ENCODE measurements at regions not wholly inside any gene's neighbourhood (a gene's known extent, or its start where the extent isn't known, plus 50 kb on each side); places are given as distances from the start of the nearest gene placed in this dataset.

DNA sequence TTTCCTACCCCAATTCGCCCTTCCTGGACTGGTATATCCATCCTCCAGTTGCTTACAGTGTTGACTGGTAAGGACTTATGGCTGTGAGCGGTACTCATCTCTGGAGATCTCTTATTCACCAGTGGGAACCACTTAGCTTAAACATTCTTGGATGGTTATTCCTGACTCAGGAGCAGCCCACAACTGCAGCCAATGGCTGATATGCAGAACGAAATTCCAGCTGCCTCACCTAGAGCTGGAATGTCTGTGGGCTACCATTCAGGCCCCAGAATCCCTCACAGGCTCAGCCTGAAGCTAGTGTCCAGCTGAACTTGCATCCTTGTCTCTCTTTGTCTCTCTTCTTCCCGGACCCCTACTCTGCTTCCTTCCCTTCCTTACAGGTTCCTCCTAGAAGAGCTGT lies 138.9 kb upstream of the SMIM31 start:
- no peak for DNase-seq (ENCODE audit: low spot score)
- TF ChIP-seq, protein P1, sequence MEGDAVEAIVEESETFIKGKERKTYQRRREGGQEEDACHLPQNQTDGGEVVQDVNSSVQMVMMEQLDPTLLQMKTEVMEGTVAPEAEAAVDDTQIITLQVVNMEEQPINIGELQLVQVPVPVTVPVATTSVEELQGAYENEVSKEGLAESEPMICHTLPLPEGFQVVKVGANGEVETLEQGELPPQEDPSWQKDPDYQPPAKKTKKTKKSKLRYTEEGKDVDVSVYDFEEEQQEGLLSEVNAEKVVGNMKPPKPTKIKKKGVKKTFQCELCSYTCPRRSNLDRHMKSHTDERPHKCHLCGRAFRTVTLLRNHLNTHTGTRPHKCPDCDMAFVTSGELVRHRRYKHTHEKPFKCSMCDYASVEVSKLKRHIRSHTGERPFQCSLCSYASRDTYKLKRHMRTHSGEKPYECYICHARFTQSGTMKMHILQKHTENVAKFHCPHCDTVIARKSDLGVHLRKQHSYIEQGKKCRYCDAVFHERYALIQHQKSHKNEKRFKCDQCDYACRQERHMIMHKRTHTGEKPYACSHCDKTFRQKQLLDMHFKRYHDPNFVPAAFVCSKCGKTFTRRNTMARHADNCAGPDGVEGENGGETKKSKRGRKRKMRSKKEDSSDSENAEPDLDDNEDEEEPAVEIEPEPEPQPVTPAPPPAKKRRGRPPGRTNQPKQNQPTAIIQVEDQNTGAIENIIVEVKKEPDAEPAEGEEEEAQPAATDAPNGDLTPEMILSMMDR (IDR thresholded peaks at IDR 0.05; ENCODE audit: extremely low read depth, missing control alignments), result no peak

DNA sequence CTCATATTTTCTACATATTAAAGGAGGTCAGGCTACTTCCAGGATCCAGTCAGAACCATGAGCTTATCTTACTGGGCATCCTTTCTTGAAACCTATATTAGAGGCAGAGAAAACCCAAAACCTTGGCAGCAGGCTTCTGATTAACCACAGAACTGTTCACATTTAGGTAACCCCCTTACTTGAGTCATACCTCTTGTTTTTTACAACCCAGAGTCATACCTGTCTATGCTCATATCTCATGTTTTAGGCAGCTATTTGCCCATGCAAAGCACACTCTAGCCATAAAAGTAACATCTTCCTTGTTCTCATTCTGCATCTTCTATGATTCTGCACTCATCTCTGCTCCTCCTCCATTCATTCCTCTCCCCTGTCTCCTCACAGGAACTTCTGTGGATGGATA lies 138.0 kb upstream of the SMIM31 start:
- TF ChIP-seq, protein P1 (IDR thresholded peaks at IDR 0.05; ENCODE audit: extremely low read depth, missing control alignments), result no peak
- DNase-seq (ENCODE audit: low spot score), result no peak

DNA sequence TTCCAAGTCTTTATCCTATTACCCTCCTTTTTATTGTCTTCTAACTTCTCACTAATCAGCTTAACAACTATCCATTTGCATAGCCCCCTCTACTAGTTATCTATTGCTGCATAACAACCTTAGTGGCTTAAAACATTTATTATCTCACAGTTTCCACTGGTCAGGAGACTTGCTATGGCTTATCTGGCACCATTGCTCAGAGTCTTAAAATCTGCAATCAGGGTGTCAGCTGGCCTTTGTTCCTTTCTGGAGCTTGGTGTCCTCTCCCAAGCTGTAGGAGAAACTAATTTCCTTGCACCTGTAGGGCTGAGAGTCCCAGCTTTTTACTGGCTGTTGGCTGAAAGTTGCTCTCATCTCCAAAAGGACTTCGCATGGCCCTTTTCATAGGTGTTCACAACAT lies 137.0 kb upstream of the SMIM31 start:
- TF ChIP-seq, protein P1 (IDR thresholded peaks at IDR 0.05; ENCODE audit: extremely low read depth, missing control alignments), result no peak
- DNase-seq (ENCODE audit: low spot score), result no peak

DNA sequence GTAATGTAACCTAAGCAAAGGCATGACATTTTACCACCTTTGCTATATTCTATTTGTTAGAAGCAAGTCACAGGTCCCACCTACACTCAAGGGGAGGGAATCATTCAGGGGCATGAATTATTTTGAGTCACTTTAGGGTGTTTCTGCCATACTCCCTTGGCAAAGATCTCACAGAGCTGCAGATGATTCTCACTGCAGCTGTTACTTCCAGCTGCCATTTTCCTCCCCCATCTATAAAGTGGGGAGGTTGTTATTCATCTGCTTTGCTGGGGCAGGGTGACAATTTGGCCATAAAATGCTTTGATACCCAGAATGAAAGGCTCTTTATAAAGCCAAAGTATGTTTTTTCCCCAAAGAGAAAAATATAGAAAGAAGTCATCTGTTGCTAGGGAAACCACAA lies 136.5 kb upstream of the SMIM31 start:
- no peak for DNase-seq (ENCODE audit: low spot score)
- TF ChIP-seq, protein P1 (IDR thresholded peaks at IDR 0.05; ENCODE audit: extremely low read depth, missing control alignments), result no peak

DNA sequence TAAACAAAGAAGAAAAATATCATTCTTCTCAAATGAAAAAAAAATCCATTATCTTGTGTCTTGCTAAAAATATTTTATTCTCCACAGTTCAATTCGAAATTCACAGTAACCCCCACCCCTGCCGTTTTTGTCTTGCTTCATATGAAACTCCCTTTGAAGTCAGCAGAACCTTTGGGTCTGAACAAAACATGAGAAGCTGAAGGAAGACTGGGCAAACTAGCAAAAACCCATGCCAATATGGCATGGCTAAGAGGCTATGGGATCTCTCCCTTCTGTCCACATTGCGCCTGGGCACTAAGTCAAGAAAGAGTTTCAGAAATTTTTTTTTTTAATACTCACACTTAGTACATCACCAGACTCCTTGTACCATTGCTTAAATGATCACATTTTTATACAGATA lies 136.0 kb upstream of the SMIM31 start:
- no peak for DNase-seq (ENCODE audit: low spot score)
- TF ChIP-seq, protein P1 (IDR thresholded peaks at IDR 0.05; ENCODE audit: extremely low read depth, missing control alignments), result no peak

DNA sequence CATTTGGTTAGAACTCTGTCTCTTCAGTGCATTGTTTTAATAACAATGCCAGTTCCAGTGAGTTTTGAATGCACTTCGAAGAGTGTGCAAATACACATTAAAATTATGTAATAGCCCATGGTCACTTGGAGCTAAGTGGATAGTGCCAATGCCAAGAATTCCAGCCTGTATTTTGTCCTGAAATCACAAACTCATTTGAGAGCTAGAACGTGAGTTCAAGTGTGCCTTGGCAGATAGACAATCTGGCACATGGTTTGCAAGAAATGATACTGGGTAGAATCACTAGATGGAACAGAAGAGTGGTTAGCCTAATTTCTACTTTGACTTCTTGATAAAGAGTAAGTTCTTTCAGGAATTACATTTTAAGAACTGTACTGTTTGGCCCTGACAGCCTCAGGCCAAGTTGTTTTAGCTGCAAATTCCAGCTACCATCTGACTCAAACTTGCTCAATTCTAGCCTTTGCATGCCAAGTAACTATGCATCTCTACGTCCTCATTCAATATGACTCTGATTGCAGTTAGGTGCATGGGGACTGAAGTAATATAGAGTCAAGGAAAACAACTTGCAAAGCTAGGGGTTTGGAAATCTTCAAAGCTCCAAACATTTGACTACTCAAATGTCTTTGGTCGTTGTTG lies 131.9 kb upstream of the SMIM31 start:
- DNase-seq (ENCODE audit: low spot score), result no peak
- TF ChIP-seq, protein P1 (IDR thresholded peaks at IDR 0.05; ENCODE audit: extremely low read depth, missing control alignments), result no peak

DNA sequence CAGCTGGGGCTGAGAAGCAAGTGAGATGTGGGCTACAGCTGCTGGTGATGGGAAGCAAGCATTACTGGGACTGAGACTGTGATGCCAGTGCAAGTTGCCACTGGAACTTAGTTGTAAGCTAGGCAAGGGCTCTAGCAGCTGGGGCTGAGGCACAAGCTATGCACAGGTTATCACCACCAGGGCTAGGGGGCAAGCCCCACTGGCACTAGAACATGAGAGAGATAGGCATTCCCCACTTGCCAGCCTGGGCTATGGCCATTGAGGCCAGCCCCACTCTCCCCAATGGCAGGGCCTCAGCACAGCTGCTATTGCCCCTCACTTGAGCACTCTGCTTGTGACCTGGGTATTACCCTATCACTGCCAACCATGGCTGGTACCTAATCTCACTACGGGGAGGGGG lies 130.8 kb upstream of the SMIM31 start:
- DNase-seq (ENCODE audit: low spot score), result no peak

More for the DNA sequence above, 130.8 kb upstream of the SMIM31 start:
- TF ChIP-seq, protein P1 (IDR thresholded peaks at IDR 0.05; ENCODE audit: extremely low read depth, missing control alignments), result no peak
